RWPE2 (cell line): ENCODE measurements at regions not wholly inside any gene's neighbourhood (a gene's known extent, or its start where the extent isn't known, plus 50 kb on each side); places are given as distances from the start of the nearest gene placed in this dataset.

Source experiments
- ATAC-seq: fragments of 200-7000 bp; cut with Tn5 transposase; 3 replicates; pipeline ENCODE4 v1.9.1; 2021; ENCODE audit warnings: low read depth
- DNase-seq: peaks from one replicate; pipeline ENCODE4 v3.0.0-alpha.2; 2020; ENCODE audit warnings: low spot score
- H3K27ac ChIP-seq: fragments of 450-650 bp; 2 replicates; pipeline ENCODE4 v1.5.1; 2017; ENCODE audit warnings: mild to moderate bottlenecking; ENCODE audit not compliant: poor library complexity, severe bottlenecking
- H3K27me3 ChIP-seq: fragments of 250-450 bp; sonication (Bioruptor Pico); 2 replicates; pipeline ENCODE4 v1.5.1; 2021; ENCODE audit warnings: mild to moderate bottlenecking, moderate library complexity; ENCODE audit not compliant: insufficient read depth, poor library complexity, severe bottlenecking
- H3K36me3 ChIP-seq: fragments of 250-450 bp; sonication (Bioruptor Pico); 2 replicates; pipeline ENCODE4 v1.5.1; 2020; ENCODE audit warnings: low read depth, mild to moderate bottlenecking, moderate library complexity
- H3K4me1 ChIP-seq: fragments of 250-450 bp; sonication (Bioruptor Pico); 2 replicates; pipeline ENCODE4 v1.5.1; 2021; ENCODE audit warnings: mild to moderate bottlenecking, moderate library complexity; ENCODE audit not compliant: insufficient read depth, poor library complexity, severe bottlenecking
- H3K4me3 ChIP-seq: fragments of 250-450 bp; sonication (Bioruptor Pico); 2 replicates; pipeline ENCODE4 v1.5.1; 2021; ENCODE audit warnings: mild to moderate bottlenecking, moderate library complexity; ENCODE audit not compliant: severe bottlenecking
- H3K9me3 ChIP-seq: fragments of 250-450 bp; sonication (Bioruptor Pico); 2 replicates; pipeline ENCODE4 v1.5.1; 2021; ENCODE audit warnings: mild to moderate bottlenecking, moderate library complexity; ENCODE audit not compliant: severe bottlenecking
- TF ChIP-seq, protein P1 (sequence below): fragments of 450-650 bp; IDR thresholded peaks from one replicate; pipeline ENCODE4 v1.5.1; 2017; ENCODE audit warnings: mild to moderate bottlenecking, moderate library complexity; ENCODE audit not compliant: poor library complexity, severe bottlenecking

- no peaks in the 10 kb centered on the region for H3K9me3 ChIP-seq
- TF ChIP-seq, protein P1, sequence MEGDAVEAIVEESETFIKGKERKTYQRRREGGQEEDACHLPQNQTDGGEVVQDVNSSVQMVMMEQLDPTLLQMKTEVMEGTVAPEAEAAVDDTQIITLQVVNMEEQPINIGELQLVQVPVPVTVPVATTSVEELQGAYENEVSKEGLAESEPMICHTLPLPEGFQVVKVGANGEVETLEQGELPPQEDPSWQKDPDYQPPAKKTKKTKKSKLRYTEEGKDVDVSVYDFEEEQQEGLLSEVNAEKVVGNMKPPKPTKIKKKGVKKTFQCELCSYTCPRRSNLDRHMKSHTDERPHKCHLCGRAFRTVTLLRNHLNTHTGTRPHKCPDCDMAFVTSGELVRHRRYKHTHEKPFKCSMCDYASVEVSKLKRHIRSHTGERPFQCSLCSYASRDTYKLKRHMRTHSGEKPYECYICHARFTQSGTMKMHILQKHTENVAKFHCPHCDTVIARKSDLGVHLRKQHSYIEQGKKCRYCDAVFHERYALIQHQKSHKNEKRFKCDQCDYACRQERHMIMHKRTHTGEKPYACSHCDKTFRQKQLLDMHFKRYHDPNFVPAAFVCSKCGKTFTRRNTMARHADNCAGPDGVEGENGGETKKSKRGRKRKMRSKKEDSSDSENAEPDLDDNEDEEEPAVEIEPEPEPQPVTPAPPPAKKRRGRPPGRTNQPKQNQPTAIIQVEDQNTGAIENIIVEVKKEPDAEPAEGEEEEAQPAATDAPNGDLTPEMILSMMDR, result no peak
- H3K36me3 ChIP-seq, result no peaks in the 10 kb centered on the region
- H3K27me3 ChIP-seq, result no peaks in the 10 kb centered on the region
- no peak overlapping the region for H3K27ac ChIP-seq
- no peaks in the 10 kb centered on the region for H3K4me1 ChIP-seq
- ATAC-seq, result no peak
- no peak overlapping the region for H3K4me3 ChIP-seq
- no peak for DNase-seq
Observed at GRCh38 chr20:16135630-16136029, 437.6 kb downstream of the KIF16B start.

- Histone ChIP-seq H3K9me3 (no peaks in the 10 kb centered on the region), H3K4me3 (no peak overlapping the region), H3K4me1 (no peaks in the 10 kb centered on the region), H3K36me3 (no peaks in the 10 kb centered on the region), H3K27me3 (no peaks in the 10 kb centered on the region), H3K27ac (no peak overlapping the region)
- ATAC-seq, result no peak
- TF ChIP-seq, protein P1, result no peak
- DNase-seq, result no peak
Observed at GRCh38 chr20:16132036-16132798, 441.0 kb downstream of the KIF16B start.

GRCh38 chr20:16129411-16129810 lies 443.8 kb downstream of the KIF16B start:
- DNase-seq, result no peak

DNA sequence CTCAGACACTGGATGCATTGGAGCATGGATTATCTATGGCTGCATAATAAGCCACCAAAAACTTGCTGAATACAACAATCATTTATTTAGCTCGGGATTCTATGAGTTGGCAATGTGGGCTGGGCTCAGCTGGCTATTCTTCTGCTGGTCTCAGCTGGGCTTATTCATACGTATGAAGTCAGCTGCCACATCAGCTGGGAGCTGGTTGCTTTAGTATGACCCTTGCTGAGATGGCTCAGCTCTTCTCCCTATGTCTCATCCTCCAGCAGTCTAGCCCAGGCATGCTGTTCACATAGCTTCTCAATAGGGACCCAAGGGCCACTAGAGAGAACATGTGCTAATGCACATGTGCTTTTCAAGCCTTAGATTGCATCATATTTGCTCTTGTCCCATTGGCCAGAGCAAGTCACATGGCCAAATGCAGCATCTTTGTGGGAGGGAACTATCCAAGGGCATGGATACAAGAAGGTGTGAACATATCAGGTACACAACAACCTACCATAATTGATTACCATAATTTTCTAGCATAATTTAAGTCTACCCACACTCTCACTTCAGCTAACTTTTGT lies 444.6 kb downstream of the KIF16B start:
- Histone ChIP-seq H3K4me1 (no peaks in the 10 kb centered on the region), H3K36me3 (no peaks in the 10 kb centered on the region), H3K27ac (no peak overlapping the region), H3K4me3 (no peak overlapping the region), H3K27me3 (no peaks in the 10 kb centered on the region), H3K9me3 (no peaks in the 10 kb centered on the region)
- ATAC-seq, result peak; percentile 40; the same call in 1 of the 3 replicates
- TF ChIP-seq, protein P1, result no peak
- DNase-seq, result no peak

More at GRCh38 chr20:16129411-16129810, 443.8 kb downstream of the KIF16B start:
- TF ChIP-seq, protein P1, result no peak
- no peaks in the 10 kb centered on the region for H3K9me3 ChIP-seq
- H3K27me3 ChIP-seq, result no peaks in the 10 kb centered on the region
- ATAC-seq, result no peak
- no peak overlapping the region for H3K4me3 ChIP-seq
- H3K36me3 ChIP-seq, result no peaks in the 10 kb centered on the region
- H3K4me1 ChIP-seq, result no peaks in the 10 kb centered on the region
- H3K27ac ChIP-seq, result no peak overlapping the region

DNA sequence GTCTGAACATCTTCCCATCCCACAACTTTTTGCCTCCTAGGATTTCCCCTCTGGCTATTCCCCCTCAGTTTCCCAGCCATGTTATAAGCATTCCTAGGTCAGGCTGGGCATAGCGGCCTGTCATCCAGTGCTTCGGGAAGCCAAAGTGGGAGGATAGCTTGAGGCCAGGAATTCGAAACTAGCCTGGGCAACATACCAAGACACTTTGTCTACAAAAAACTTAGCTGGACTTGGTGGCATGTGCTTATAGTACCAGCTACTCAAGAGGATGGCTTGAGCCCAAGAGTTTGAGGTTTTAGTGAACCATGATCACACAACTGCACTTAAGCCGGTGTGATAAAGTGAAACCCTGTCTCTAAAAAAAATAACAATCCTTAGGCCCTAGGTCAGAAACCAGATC lies 447.4 kb downstream of the KIF16B start:
- TF ChIP-seq, protein P1, result no peak
- no peaks in the 10 kb centered on the region for H3K9me3 ChIP-seq
- DNase-seq (no peak), ATAC-seq (no peak)
- no peak overlapping the region for H3K27ac ChIP-seq
- H3K4me3 ChIP-seq, result no peak overlapping the region
- H3K36me3 ChIP-seq, result no peaks in the 10 kb centered on the region
- H3K4me1 ChIP-seq, result no peaks in the 10 kb centered on the region
- H3K27me3 ChIP-seq, result peaks cover 4% of the 10 kb centered on the region
